Breast epithelium (tissue), 4 donors: ENCODE measurements at regions not wholly inside any gene's neighbourhood (a gene's known extent, or its start where the extent isn't known, plus 50 kb on each side); places are given as distances from the start of the nearest gene placed in this dataset.

ENCODE experiments used
- DNase-seq, 2 donors: peaks; one replicate each; pipeline ENCODE4 v3.0.0-alpha.2; 2019; ENCODE audit warnings: low spot score in 2 of 2
- H3K27ac ChIP-seq, 2 donors: fragments of 200-600 bp; sonication (generic) in 1 of 2; one replicate each; pipeline ENCODE4 v1.5.1; 2016 to 2019; ENCODE audit warnings: mild to moderate bottlenecking in 1 of 2
- H3K27me3 ChIP-seq, 2 donors: fragments of 200-600 bp; sonication (generic) in 1 of 2; one replicate each; pipeline versions ENCODE4 v1.5.1 to v1.6.0; 2017 to 2019; ENCODE audit warnings: control low read depth in 1 of 2, mild to moderate bottlenecking in 1 of 2
- H3K36me3 ChIP-seq: fragments of 200-600 bp; one replicate; pipeline ENCODE4 v1.5.1; 2019
- H3K4me1 ChIP-seq, 2 donors: fragments of 200-600 bp; sonication (generic); one replicate each; pipeline ENCODE4 v1.5.1; 2016 to 2019; ENCODE audit warnings: control low read depth in 1 of 2
- H3K4me3 ChIP-seq, 3 donors: fragments of 200-600 bp; sonication (generic); 1 replicate in 2 of 3; 2 replicates in 1 of 3; pipeline ENCODE4 v1.5.1; 2016 to 2019; ENCODE audit warnings: mild to moderate bottlenecking in 3 of 3, moderate library complexity in 2 of 3
- H3K9me3 ChIP-seq, 2 donors: fragments of 200-600 bp; sonication (generic) in 1 of 2; one replicate each; pipeline ENCODE4 v1.5.1; 2016 to 2019; ENCODE audit warnings: control low read depth in 1 of 2
- CTCF ChIP-seq, 3 donors: fragments of 450-650 bp; IDR thresholded peaks; one replicate each; pipeline ENCODE4 v1.5.1; 2016 to 2017; ENCODE audit warnings: antibody characterized with exemption in 3 of 3, mild to moderate bottlenecking in 3 of 3, moderate library complexity in 3 of 3
- POLR2A ChIP-seq: fragments of 450-650 bp; IDR thresholded peaks from one replicate; pipeline ENCODE4 v1.6.1; 2016; ENCODE audit warnings: antibody characterized with exemption, mild to moderate bottlenecking, moderate library complexity
- POLR2AphosphoS5 ChIP-seq, 3 donors: sonication (generic); formaldehyde crosslinking; IDR thresholded peaks; one replicate each; pipeline ENCODE4 v1.6.1; 2017; ENCODE audit warnings: antibody characterized with exemption in 3 of 3
- intact Hi-C: fragments of 100-400 bp; cut with DNase I; formaldehyde crosslinking; loops from one replicate; pipeline ENCODE4 v1.15.1; 2023; ENCODE audit warnings: low total_unique reads

- Histone ChIP-seq H3K36me3 (no peaks in the 10 kb centered on the region), H3K27me3 (no peaks in the 10 kb centered on the region), H3K4me1 (no peaks in the 10 kb centered on the region), H3K9me3 (no peaks in the 10 kb centered on the region), H3K4me3 (no peak overlapping the region), H3K27ac (no peak overlapping the region)
- intact Hi-C loops = no loop called here
- DNase-seq = no peak
- TF ChIP-seq POLR2A = no peak
- no peak for TF ChIP-seq POLR2AphosphoS5 (IDR thresholded peaks at IDR 0.05)
- TF ChIP-seq CTCF (IDR thresholded peaks at IDR 0.05) = no peak
These were observed 2086.5 kb upstream of the TENM3 start for GRCh38 chr4:180156684-180157083.

- H3K27ac ChIP-seq = no peak overlapping the region
- H3K4me3 ChIP-seq = no peak overlapping the region
- H3K4me1 ChIP-seq = no peaks in the 10 kb centered on the region
- H3K9me3 ChIP-seq = no peaks in the 10 kb centered on the region
- intact Hi-C loops = no loop called here
- no peak for DNase-seq
- no peaks in the 10 kb centered on the region for H3K36me3 ChIP-seq
- H3K27me3 ChIP-seq = no peaks in the 10 kb centered on the region
- no peak for TF ChIP-seq POLR2AphosphoS5 (IDR thresholded peaks at IDR 0.05)
- TF ChIP-seq CTCF (IDR thresholded peaks at IDR 0.05) = no peak
- no peak for TF ChIP-seq POLR2A
These were observed 2082.8 kb upstream of the TENM3 start for GRCh38 chr4:180160195-180160983.

- Histone ChIP-seq H3K9me3 (no peaks in the 10 kb centered on the region), H3K36me3 (no peaks in the 10 kb centered on the region), H3K4me3 (no peak overlapping the region), H3K27me3 (no peaks in the 10 kb centered on the region), H3K27ac (no peak overlapping the region), H3K4me1 (no peaks in the 10 kb centered on the region)
- no peak for DNase-seq
- no peak for TF ChIP-seq POLR2A
- intact Hi-C loops = no loop called here
These were observed 2078.4 kb upstream of the TENM3 start for GRCh38 chr4:180164799-180165198.

GRCh38 chr4:180169394-180169793 lies 2073.8 kb upstream of the TENM3 start:
- intact Hi-C loops = no loop called here
- H3K36me3 ChIP-seq = no peaks in the 10 kb centered on the region

GRCh38 chr4:180169966-180170365 lies 2073.2 kb upstream of the TENM3 start:
- no peaks in the 10 kb centered on the region for H3K9me3 ChIP-seq
- no peaks in the 10 kb centered on the region for H3K36me3 ChIP-seq
- DNase-seq = no peak
- intact Hi-C loops = no loop called here
- H3K27ac ChIP-seq = no peak overlapping the region
- TF ChIP-seq CTCF (IDR thresholded peaks at IDR 0.05) = no peak
- TF ChIP-seq POLR2A = no peak
- TF ChIP-seq POLR2AphosphoS5 (IDR thresholded peaks at IDR 0.05) = no peak
- H3K4me3 ChIP-seq = no peak overlapping the region
- no peaks in the 10 kb centered on the region for H3K27me3 ChIP-seq
- no peaks in the 10 kb centered on the region for H3K4me1 ChIP-seq

More at GRCh38 chr4:180169394-180169793, 2073.8 kb upstream of the TENM3 start:
- no peaks in the 10 kb centered on the region for H3K4me1 ChIP-seq
- DNase-seq = no peak
- H3K9me3 ChIP-seq = no peaks in the 10 kb centered on the region
- no peak overlapping the region for H3K27ac ChIP-seq
- H3K4me3 ChIP-seq = no peak overlapping the region
- TF ChIP-seq POLR2A (no peak), CTCF (IDR thresholded peaks at IDR 0.05) (no peak), POLR2AphosphoS5 (IDR thresholded peaks at IDR 0.05) (no peak)
- no peaks in the 10 kb centered on the region for H3K27me3 ChIP-seq
